HEK293 (cell line): ENCODE measurements at regions not wholly inside any gene's neighbourhood (a gene's known extent, or its start where the extent isn't known, plus 50 kb on each side); places are given as distances from the start of the nearest gene placed in this dataset.

Source experiments
- CTCF ChIA-PET: fragments of 350-600 bp; formaldehyde crosslinking; extraction: SDS; loops from one replicate; lab custom pipeline; 2021; ENCODE audit warnings: antibody characterized with exemption; lab: Yijun Ruan, JAX
- POLR2A ChIA-PET: fragments of 300-600 bp; formaldehyde crosslinking; extraction: SDS; loops from one replicate; lab custom pipeline; 2020; ENCODE audit warnings: antibody characterized with exemption, inconsistent platforms; lab: Yijun Ruan, JAX
- H3K27ac ChIP-seq: fragments of 200-500 bp; sonication (Bioruptor generic); 2 replicates; pipeline ENCODE4 v1.5.1; 2014; ENCODE audit warnings: low read depth, low read length, control low read depth, inconsistent platforms; ENCODE audit errors: extremely low read depth
- H3K36me3 ChIP-seq, 2 experiments: fragments of 200-500 bp in 1 of 2; sonication (Bioruptor generic) in 1 of 2; 1 replicate in 1 of 2; 2 replicates in 1 of 2; pipeline ENCODE4 v1.5.1; 2014 to 2017; ENCODE audit warnings: inconsistent platforms in 2 of 2, low read length in 2 of 2; ENCODE audit not compliant: control insufficient read depth in 2 of 2, insufficient read depth in 1 of 2
- H3K4me1 ChIP-seq: fragments of 200-500 bp; sonication (Bioruptor generic); 2 replicates; pipeline ENCODE4 v1.5.1; 2014; ENCODE audit warnings: mild to moderate bottlenecking, low read length, inconsistent platforms; ENCODE audit not compliant: control insufficient read depth, insufficient read depth
- H3K4me3 ChIP-seq: 2 replicates; pipeline ENCODE4 v1.5.1; 2011; ENCODE audit warnings: low read depth, mild to moderate bottlenecking, control low read depth, low read length, moderate library complexity
- H3K9me3 ChIP-seq: fragments of 200-500 bp; sonication (Bioruptor generic); 2 replicates; pipeline ENCODE4 v1.5.1; 2014; ENCODE audit warnings: low read depth, low read length, inconsistent platforms; ENCODE audit not compliant: control insufficient read depth, insufficient read depth
- ELK4 ChIP-seq: IDR thresholded peaks from 2 replicates; pipeline ENCODE4 v1.6.1; 2011; ENCODE audit warnings: mild to moderate bottlenecking, low read depth, low read length, borderline replicate concordance
- GLIS2 ChIP-seq: fragments of 450-650 bp; formaldehyde crosslinking; IDR thresholded peaks from 2 replicates; pipeline ENCODE4 v1.5.1; 2016; ENCODE audit warnings: missing biosample characterization, missing genetic modification characterization
- IKZF3 ChIP-seq: fragments of 450-650 bp; IDR thresholded peaks from 2 replicates; pipeline ENCODE4 v1.5.0; 2018; ENCODE audit warnings: missing biosample characterization, mild to moderate bottlenecking, missing genetic modification characterization, moderate library complexity
- KLF17 ChIP-seq: fragments of 450-650 bp; formaldehyde crosslinking; IDR thresholded peaks from 2 replicates; pipeline ENCODE4 v1.5.1; 2016; ENCODE audit warnings: missing biosample characterization, missing genetic modification characterization
- REST ChIP-seq: fragments of 450-650 bp; formaldehyde crosslinking; IDR thresholded peaks from 2 replicates; pipeline ENCODE4 v1.5.1; 2016; ENCODE audit warnings: missing biosample characterization, missing genetic modification characterization
- TSHZ1 ChIP-seq: fragments of 450-650 bp; formaldehyde crosslinking; IDR thresholded peaks from 2 replicates; pipeline ENCODE4 v1.5.1; 2016; ENCODE audit warnings: missing biosample characterization, missing genetic modification characterization, borderline replicate concordance
- ZFP69B ChIP-seq: fragments of 450-650 bp; formaldehyde crosslinking; IDR thresholded peaks from 2 replicates; pipeline ENCODE4 v1.5.1; 2016; ENCODE audit warnings: missing biosample characterization, missing genetic modification characterization
- ZNF133 ChIP-seq: fragments of 450-650 bp; formaldehyde crosslinking; IDR thresholded peaks from 2 replicates; pipeline ENCODE4 v1.5.1; 2016; ENCODE audit warnings: missing biosample characterization, missing genetic modification characterization
- ZNF214 ChIP-seq: fragments of 450-650 bp; formaldehyde crosslinking; IDR thresholded peaks from 2 replicates; pipeline ENCODE4 v1.5.1; 2017; ENCODE audit warnings: missing biosample characterization, mild to moderate bottlenecking, missing genetic modification characterization, borderline replicate concordance
- ZNF423 ChIP-seq: fragments of 450-650 bp; formaldehyde crosslinking; IDR thresholded peaks from 2 replicates; pipeline ENCODE4 v1.5.1; 2016; ENCODE audit warnings: missing biosample characterization, missing genetic modification characterization
- ZNF514 ChIP-seq: fragments of 450-650 bp; formaldehyde crosslinking; IDR thresholded peaks from 2 replicates; pipeline ENCODE4 v1.5.1; 2016; ENCODE audit warnings: missing biosample characterization, missing genetic modification characterization
- ZNF549 ChIP-seq: fragments of 450-650 bp; IDR thresholded peaks from 2 replicates; pipeline ENCODE4 v1.5.1; 2018; ENCODE audit warnings: missing biosample characterization, missing genetic modification characterization, mild to moderate bottlenecking, inconsistent platforms, moderate library complexity
- ZNF621 ChIP-seq: fragments of 450-650 bp; formaldehyde crosslinking; IDR thresholded peaks from 2 replicates; pipeline ENCODE4 v1.5.1; 2017; ENCODE audit warnings: missing biosample characterization, missing genetic modification characterization
- ZNF623 ChIP-seq: fragments of 450-650 bp; formaldehyde crosslinking; IDR thresholded peaks from 2 replicates; pipeline ENCODE4 v1.5.1; 2016; ENCODE audit warnings: missing biosample characterization, missing genetic modification characterization
- ZNF830 ChIP-seq: fragments of 450-650 bp; IDR thresholded peaks from 2 replicates; pipeline ENCODE4 v1.5.0; 2018; ENCODE audit warnings: missing biosample characterization, missing genetic modification characterization, low read depth, mild to moderate bottlenecking, moderate library complexity

GRCh38 chr14:65804439-65805112 is 392.0 kb downstream of the FUT8 start (continued):
- TF ChIP-seq ZNF549 (tag by site-specific recombination) (no peak), ELK4 (no peak), IKZF3 (no peak), KLF17 (tag by site-specific recombination) (no peak), TSHZ1 (tag by site-specific recombination) (no peak), GLIS2 (no peak)

- TF ChIP-seq REST (tag by site-specific recombination) (no peak), ZFP69B (no peak), ZNF621 (tag by site-specific recombination) (no peak), ZNF830 (tag by site-specific recombination) (no peak), ZNF133 (tag by site-specific recombination) (no peak), ZNF514 (tag by site-specific recombination) (no peak), ZNF623 (no peak), ZNF423 (tag by site-specific recombination) (no peak), ZNF214 (tag by site-specific recombination) (no peak)
- POLR2A ChIA-PET: no interaction called here
Observed at GRCh38 chr14:65805113-65805473, 392.6 kb downstream of the FUT8 start.

More at GRCh38 chr14:65805113-65805473, 392.6 kb downstream of the FUT8 start:
- H3K4me1 ChIP-seq: no peaks in the 10 kb centered on the region
- H3K36me3 ChIP-seq: no peaks in the 10 kb centered on the region
- H3K4me3 ChIP-seq: no peak overlapping the region
- no peak overlapping the region for H3K27ac ChIP-seq
- no peaks in the 10 kb centered on the region; the same call in 1 of the 2 replicates for H3K9me3 ChIP-seq
- CTCF ChIA-PET: interaction anchor here (0.6 kb wide), 1 partner anchor 20 kb away, joined by 3 read pairs; no protein-coding TSS in a partner anchor
